ENCODE measurements at regions not wholly inside any gene's neighbourhood (a gene's known extent, or its start where the extent isn't known, plus 50 kb on each side); places are given as distances from the start of the nearest gene placed in this dataset.

GRCh38 chr12:69102856-69103255, 136.5 kb upstream of the CPSF6 start:
- TF ChIP-seq JAZF1 (CRISPR knock-in tag; IDR thresholded peaks at IDR 0.05) (no peak), SMAD4 (CRISPR knock-in tag; IDR thresholded peaks at IDR 0.05) (no peak), NFATC4 (CRISPR knock-in tag; IDR thresholded peaks at IDR 0.05) (no peak), ZNF423 (CRISPR knock-in tag; IDR thresholded peaks at IDR 0.05) (no peak)
- peaks cover 15% of the 10 kb centered on the region for H3K4me1 Mint-ChIP-seq
- no peaks in the 10 kb centered on the region for H3K36me3 Mint-ChIP-seq
- no peaks in the 10 kb centered on the region for H3K27me3 Mint-ChIP-seq (ENCODE audit: low read depth)
- DNase-seq (ENCODE audit: low spot score) (no peak), ATAC-seq (no peak)
- ChIA-PET CTCF (interaction anchor here (1.3 kb wide), 1 partner anchor 52 kb away, joined by 3 read pairs; no protein-coding TSS in a partner anchor), POLR2A (no interaction called here)
- no peak overlapping the region for H3K4me3 Mint-ChIP-seq
- H3K9me3 Mint-ChIP-seq = no peaks in the 10 kb centered on the region
- H3K27ac Mint-ChIP-seq = no peak overlapping the region

GRCh38 chr12:69105101-69105962, 134.0 kb upstream of the CPSF6 start:
- Mint-ChIP-seq H3K9me3 (peaks cover 7% of the 10 kb centered on the region; the same call in 1 of the 2 replicates), H3K27me3 (ENCODE audit: low read depth) (no peaks in the 10 kb centered on the region; the same call in 1 of the 2 replicates), H3K36me3 (no peaks in the 10 kb centered on the region), H3K4me1 (peaks cover 17% of the 10 kb centered on the region), H3K4me3 (no peak overlapping the region), H3K27ac (no peak overlapping the region)
- POLR2A ChIA-PET = no interaction called here
- ATAC-seq (no peak), DNase-seq (ENCODE audit: low spot score) (no peak)
- CTCF ChIA-PET = no interaction called here
- no peak for TF ChIP-seq ATF6 (CRISPR knock-in tag; IDR thresholded peaks at IDR 0.05)
- TF ChIP-seq ZNF138 (CRISPR knock-in tag; conservative IDR thresholded peaks at IDR 0.05) = no peak
- no peak for TF ChIP-seq ELF4 (CRISPR knock-in tag; IDR thresholded peaks at IDR 0.05; ENCODE audit: low read depth)
- TF ChIP-seq ZNF416 (CRISPR knock-in tag; IDR thresholded peaks at IDR 0.05) = no peak
- no peak for TF ChIP-seq SMAD4 (CRISPR knock-in tag; IDR thresholded peaks at IDR 0.05)
- TF ChIP-seq E2F4 (CRISPR knock-in tag; IDR thresholded peaks at IDR 0.05; ENCODE audit: borderline replicate concordance, low read depth) = no peak
- TF ChIP-seq ATF2 (CRISPR knock-in tag; IDR thresholded peaks at IDR 0.05; ENCODE audit: borderline replicate concordance, low read depth) = no peak
- no peak for TF ChIP-seq AFF4 (CRISPR knock-in tag; IDR thresholded peaks at IDR 0.05; ENCODE audit: borderline replicate concordance)
- TF ChIP-seq ZNF263 (CRISPR knock-in tag; IDR thresholded peaks at IDR 0.05; ENCODE audit: low read depth) = no peak
- no peak for TF ChIP-seq USF1 (CRISPR knock-in tag; IDR thresholded peaks at IDR 0.05)
- no peak for TF ChIP-seq JAZF1 (CRISPR knock-in tag; IDR thresholded peaks at IDR 0.05)
- no peak for TF ChIP-seq ZNF425 (CRISPR knock-in tag; conservative IDR thresholded peaks at IDR 0.05)
- no peak for TF ChIP-seq NR2C2 (CRISPR knock-in tag; IDR thresholded peaks at IDR 0.05)
- no peak for TF ChIP-seq ATF3 (CRISPR knock-in tag; conservative IDR thresholded peaks at IDR 0.05)
- TF ChIP-seq SMAD3 (CRISPR knock-in tag; IDR thresholded peaks at IDR 0.05; ENCODE audit: borderline replicate concordance) = no peak
- TF ChIP-seq IRF1 (CRISPR knock-in tag; IDR thresholded peaks at IDR 0.05) = no peak
- no peak for TF ChIP-seq CDX4 (CRISPR knock-in tag; IDR thresholded peaks at IDR 0.05; ENCODE audit: borderline replicate concordance)
